Endodermal cell (in vitro differentiated cells): ENCODE measurements at regions not wholly inside any gene's neighbourhood (a gene's known extent, or its start where the extent isn't known, plus 50 kb on each side); places are given as distances from the start of the nearest gene placed in this dataset.

Source experiments
- DNase-seq: peaks from one replicate; pipeline ENCODE4 v3.0.0-alpha.2; 2017
- H3K27ac ChIP-seq: 2 replicates; pipeline ENCODE4 v1.5.1; 2013; ENCODE audit warnings: mild to moderate bottlenecking, low read depth, low read length, moderate library complexity
- H3K27me3 ChIP-seq: 2 replicates; pipeline ENCODE4 v1.6.1; 2013; ENCODE audit warnings: mild to moderate bottlenecking, low read length, moderate library complexity; ENCODE audit not compliant: insufficient read depth, control insufficient read depth, poor library complexity, severe bottlenecking
- H3K36me3 ChIP-seq: 2 replicates; pipeline ENCODE4 v1.7.0; 2013; ENCODE audit warnings: mild to moderate bottlenecking, low read length, moderate library complexity; ENCODE audit not compliant: control insufficient read depth, insufficient read depth
- H3K4me1 ChIP-seq: one replicate; pipeline ENCODE4 v1.7.0; 2013; ENCODE audit warnings: low read length; ENCODE audit not compliant: control insufficient read depth, insufficient read depth
- H3K4me3 ChIP-seq: 2 replicates; pipeline ENCODE4 v1.5.1; 2013; ENCODE audit warnings: mild to moderate bottlenecking, low read length, moderate library complexity
- H3K9ac ChIP-seq: 2 replicates; pipeline ENCODE4 v1.6.1; 2013; ENCODE audit warnings: mild to moderate bottlenecking, low read length, moderate library complexity; ENCODE audit not compliant: poor library complexity, severe bottlenecking; ENCODE audit errors: extremely low read depth
- H3K9me3 ChIP-seq: 2 replicates; pipeline ENCODE4 v1.6.1; 2013; ENCODE audit warnings: mild to moderate bottlenecking, low read length, moderate library complexity; ENCODE audit not compliant: control insufficient read depth
- H3K27ac Mint-ChIP-seq: 2 replicates; pipeline ENCODE4 v1.8.0; 2020; ENCODE audit warnings: mixed read lengths
- H3K27me3 Mint-ChIP-seq: 2 replicates; pipeline ENCODE4 v1.8.0; 2021; ENCODE audit warnings: mild to moderate bottlenecking, mixed read lengths; ENCODE audit not compliant: insufficient read depth
- H3K36me3 Mint-ChIP-seq: 2 replicates; pipeline ENCODE4 v1.8.0; 2020; ENCODE audit warnings: low read depth, mixed read lengths
- H3K4me1 Mint-ChIP-seq: 2 replicates; pipeline ENCODE4 v1.8.0; 2020; ENCODE audit warnings: mixed read lengths
- H3K4me3 Mint-ChIP-seq: 2 replicates; pipeline ENCODE4 v1.8.0; 2020; ENCODE audit warnings: mild to moderate bottlenecking, moderate library complexity, mixed read lengths
- H3K9me3 Mint-ChIP-seq: 2 replicates; pipeline ENCODE4 v1.8.0; 2020; ENCODE audit warnings: mild to moderate bottlenecking, mixed read lengths
- CTCF ChIP-seq: fragments of 200-600 bp; sonication (generic); conservative IDR thresholded peaks from 2 replicates; pipeline ENCODE4 v1.5.0; 2021; ENCODE audit warnings: antibody characterized with exemption, mild to moderate bottlenecking
- WGBS, 2 experiments: methylation state at CpG; one replicate each; pipeline versions ENCODE4 v1.1.5 to v1.1.7; 2013; ENCODE audit warnings: missing lambda C conversion rate in 2 of 2, mixed read lengths in 1 of 2; ENCODE audit not compliant: insufficient coverage in 1 of 2, insufficient read length in 1 of 2; 5-methylcytosine and 5-hydroxymethylcytosine counted together

GRCh38 chr13:60265566-60265965, 101.8 kb upstream of the DIAPH3 start:
- Histone ChIP-seq H3K4me1 (no peaks in the 10 kb centered on the region), H3K4me3 (peak overlapping the region; percentile 0), H3K9me3 (peaks cover 22% of the 10 kb centered on the region), H3K27me3 (no peaks in the 10 kb centered on the region), H3K27ac (no peak overlapping the region), H3K9ac (no peak overlapping the region), H3K36me3 (no peaks in the 10 kb centered on the region)
- no peak for DNase-seq
- H3K27ac Mint-ChIP-seq = no peak overlapping the region
- no peak for TF ChIP-seq CTCF
- H3K36me3 Mint-ChIP-seq = no peaks in the 10 kb centered on the region
- no peaks in the 10 kb centered on the region for H3K27me3 Mint-ChIP-seq
- no CpG with 5 or more reads among the region's 1 CpG for WGBS, 2 experiments
- peaks cover 17% of the 10 kb centered on the region for H3K4me1 Mint-ChIP-seq
- no peak overlapping the region for H3K4me3 Mint-ChIP-seq
- peaks cover 10% of the 10 kb centered on the region for H3K9me3 Mint-ChIP-seq

- Mint-ChIP-seq H3K36me3 (no peaks in the 10 kb centered on the region), H3K4me3 (no peak overlapping the region), H3K4me1 (peaks cover 24% of the 10 kb centered on the region), H3K9me3 (peaks cover 10% of the 10 kb centered on the region), H3K27me3 (no peaks in the 10 kb centered on the region), H3K27ac (no peak overlapping the region)
- Histone ChIP-seq H3K27ac (no peak overlapping the region), H3K36me3 (no peaks in the 10 kb centered on the region), H3K4me3 (peak overlapping the region; percentile 82), H3K4me1 (no peaks in the 10 kb centered on the region), H3K9ac (peak overlapping the region; percentile 45), H3K9me3 (peaks cover 19% of the 10 kb centered on the region), H3K27me3 (no peaks in the 10 kb centered on the region)
- peak; percentile 89 for DNase-seq
- 46 to 48% methylated on average over 23 to 24 of the region's 24 CpGs for WGBS, 2 experiments
- TF ChIP-seq CTCF = no peak
Observed at GRCh38 chr13:60267498-60268202, 103.9 kb upstream of the DIAPH3 start.

DNA sequence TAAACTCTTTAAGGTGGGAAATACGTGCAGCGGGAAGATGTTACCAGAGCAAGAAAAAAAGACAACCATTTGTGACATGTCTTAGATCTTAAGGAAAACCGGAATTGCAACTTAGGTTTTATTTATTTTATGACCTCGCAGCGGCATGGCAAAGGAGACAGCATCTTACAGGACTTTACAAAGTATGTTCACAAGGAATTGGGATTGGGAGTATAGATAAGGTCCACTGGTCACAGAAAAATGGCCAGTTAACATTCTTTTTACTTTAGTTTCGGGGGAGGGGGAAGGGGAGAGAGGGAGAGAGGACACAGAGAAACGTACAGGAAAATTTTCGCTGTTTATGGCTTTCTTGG, 104.5 kb upstream of the DIAPH3 start:
- peaks cover 7% of the 10 kb centered on the region for H3K9me3 Mint-ChIP-seq
- H3K4me1 ChIP-seq = no peaks in the 10 kb centered on the region
- H3K27ac Mint-ChIP-seq = no peak overlapping the region
- DNase-seq = no peak
- H3K9me3 ChIP-seq = peaks cover 14% of the 10 kb centered on the region
- no peaks in the 10 kb centered on the region for H3K36me3 Mint-ChIP-seq
- H3K4me3 ChIP-seq = peak overlapping the region; percentile 82
- H3K4me1 Mint-ChIP-seq = peaks cover 24% of the 10 kb centered on the region
- no peaks in the 10 kb centered on the region for H3K27me3 ChIP-seq
- no peaks in the 10 kb centered on the region for H3K27me3 Mint-ChIP-seq
- no peaks in the 10 kb centered on the region for H3K36me3 ChIP-seq
- no peak overlapping the region for H3K27ac ChIP-seq
- TF ChIP-seq CTCF = no peak
- no peak overlapping the region for H3K4me3 Mint-ChIP-seq
- 54 to 55% methylated on average over 8 of the region's 8 CpGs for WGBS, 2 experiments
- no peak overlapping the region for H3K9ac ChIP-seq
